Stimulated activated CD4-positive, alpha-beta T cell treated with anti-CD3 and anti-CD28 coated beads, TNF-alpha, amount 100 ng/mL, for 4 hours (primary cell): ENCODE measurements at regions not wholly inside any gene's neighbourhood (a gene's known extent, or its start where the extent isn't known, plus 50 kb on each side); places are given as distances from the start of the nearest gene placed in this dataset.
A peak's percentile ranks its signal among the peaks of the same experiment; 100 is the strongest.
"Not testable (repeated sequence)": the region's sequence is repeated elsewhere in the genome, so short reads cannot be mapped to it uniquely, and the experiment has no call there.

Experiments
- DNase-seq, 3 experiments: peaks; one replicate each; pipeline ENCODE4 v3.0.0-alpha.2; 2020; ENCODE audit warnings: low read depth in 3 of 3

DNA sequence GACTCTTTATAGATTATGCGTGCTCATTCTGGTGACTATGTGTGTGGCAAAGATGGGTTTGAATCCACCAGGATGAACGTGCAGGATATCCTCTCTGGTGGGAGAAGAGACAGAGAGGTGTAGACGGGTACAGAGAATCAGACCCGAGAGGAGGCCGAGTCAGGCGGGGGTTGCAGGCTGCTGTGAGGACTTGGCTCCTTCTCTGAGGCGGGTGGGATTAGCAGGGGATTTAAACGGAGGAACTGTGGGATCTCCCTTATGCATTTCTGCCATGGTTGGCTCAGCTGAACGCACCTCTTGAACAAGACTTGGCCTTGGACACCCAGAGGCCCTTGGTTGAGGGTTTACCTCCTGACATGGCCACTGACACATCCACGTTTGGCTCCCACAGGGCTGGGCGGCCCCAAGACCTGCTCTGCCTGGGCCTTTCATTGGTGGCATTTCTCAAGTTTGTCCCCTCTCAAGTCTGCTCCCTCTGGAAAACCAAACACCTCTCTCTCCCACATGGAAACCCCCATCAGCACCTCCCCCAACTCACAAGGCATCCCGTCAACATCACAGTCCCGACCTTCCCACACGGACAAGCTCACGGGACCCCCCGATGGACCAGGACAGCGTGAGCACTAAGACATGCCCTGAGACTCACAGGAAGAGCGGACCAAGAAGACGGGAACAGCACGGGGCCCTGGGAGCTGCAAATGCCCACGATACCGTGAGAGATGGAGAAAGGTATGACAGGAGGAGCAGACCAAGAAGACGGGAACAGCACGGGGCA lies 158.3 kb downstream of the RTP5 start:
- DNase-seq, result no peak

DNA sequence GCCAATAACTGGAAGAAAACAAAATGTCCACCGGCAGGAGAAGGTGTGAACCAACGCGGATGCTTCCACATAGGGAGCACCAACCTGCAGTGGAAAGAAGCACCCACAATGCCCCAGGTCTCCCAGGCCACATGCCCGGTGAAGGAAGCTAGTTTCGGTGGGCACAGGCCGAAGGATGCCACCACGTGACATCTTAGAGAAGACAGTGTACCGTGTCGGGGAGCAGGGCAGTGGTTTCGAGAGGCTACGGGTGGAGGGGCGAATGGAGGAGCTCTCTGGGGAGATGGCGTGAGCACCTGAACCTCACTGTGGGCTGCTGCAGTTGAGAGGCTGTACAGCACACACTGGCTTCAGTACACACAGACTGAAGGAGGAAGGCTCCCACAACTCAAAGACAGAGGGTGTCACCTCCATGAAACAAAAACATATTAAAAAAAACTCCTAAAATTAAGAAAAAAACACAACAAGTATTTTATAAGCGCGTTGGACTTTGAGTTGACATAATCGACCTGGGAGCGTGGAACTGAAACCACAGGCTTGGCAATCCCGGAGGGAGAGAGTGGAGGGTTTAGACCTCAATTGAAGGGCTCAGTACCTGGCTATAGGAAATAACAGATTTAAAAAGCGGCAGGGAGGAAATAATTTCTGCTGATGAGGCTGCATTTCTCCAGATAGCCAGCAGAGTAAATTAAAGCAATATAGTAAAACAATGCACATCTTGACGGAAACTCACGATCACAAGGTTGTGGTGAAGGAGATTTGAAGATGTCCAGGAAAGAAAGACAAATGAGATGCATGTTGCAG lies 160.1 kb downstream of the RTP5 start:
- DNase-seq, result no peak

- DNase-seq, result no peak
Measured at GRCh38 chr2:242030226-242030575, 160.7 kb downstream of the RTP5 start.

GRCh38 chr2:242030858-242031257 lies 161.3 kb downstream of the RTP5 start:
- DNase-seq, result no peak

DNA sequence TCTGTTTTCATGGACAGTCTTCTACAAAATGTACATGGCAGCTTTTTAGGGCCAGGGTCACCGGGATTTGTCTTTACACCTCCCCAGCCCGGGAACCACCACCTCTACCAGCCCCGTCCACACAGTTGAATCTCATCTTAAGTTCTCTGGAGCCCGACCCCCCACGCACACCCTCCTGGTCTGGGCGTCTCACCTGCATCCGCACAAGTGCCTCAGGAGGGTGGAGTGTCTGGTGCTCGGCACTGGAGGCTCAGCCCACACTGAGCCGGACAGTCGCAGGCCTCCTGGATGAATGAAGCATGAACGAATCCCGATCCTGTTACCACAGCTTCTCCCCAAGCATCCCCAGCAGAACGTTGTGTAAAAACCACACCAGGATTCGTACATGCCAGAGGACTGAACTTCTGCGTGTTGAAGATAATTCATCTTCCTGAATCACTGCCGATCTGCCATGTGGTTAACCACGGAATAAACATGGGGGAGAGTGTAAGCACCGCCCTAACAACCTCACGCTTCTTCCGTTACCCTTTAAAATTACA lies 162.0 kb downstream of the RTP5 start:
- DNase-seq, result peak in 2 of 3 experiments; percentile 40 to 48

- DNase-seq, result no peak
Measured at GRCh38 chr2:242032780-242033656, 163.5 kb downstream of the RTP5 start.

DNA sequence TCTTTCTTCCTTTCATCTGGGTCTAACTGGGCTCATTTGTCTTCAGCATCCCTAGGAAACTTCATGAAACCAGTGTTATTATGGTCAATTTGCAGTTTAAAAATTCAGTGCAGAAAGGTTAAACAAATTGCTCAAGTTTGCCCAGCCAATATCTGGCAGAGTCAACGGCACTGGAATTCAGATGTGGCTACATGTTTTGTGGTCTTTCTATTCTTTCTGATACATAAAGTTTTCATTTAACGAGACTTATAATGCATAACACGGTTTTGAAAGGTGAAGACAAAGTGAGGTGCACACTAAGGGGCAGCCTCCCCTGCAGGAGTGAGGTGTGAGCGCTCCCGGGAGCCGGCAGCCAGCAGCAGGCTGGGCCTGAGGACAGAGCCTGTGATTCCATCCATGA lies 164.6 kb downstream of the RTP5 start:
- DNase-seq, result no peak

GRCh38 chr2:242034996-242035814 lies 165.7 kb downstream of the RTP5 start:
- DNase-seq, result no peak

DNA sequence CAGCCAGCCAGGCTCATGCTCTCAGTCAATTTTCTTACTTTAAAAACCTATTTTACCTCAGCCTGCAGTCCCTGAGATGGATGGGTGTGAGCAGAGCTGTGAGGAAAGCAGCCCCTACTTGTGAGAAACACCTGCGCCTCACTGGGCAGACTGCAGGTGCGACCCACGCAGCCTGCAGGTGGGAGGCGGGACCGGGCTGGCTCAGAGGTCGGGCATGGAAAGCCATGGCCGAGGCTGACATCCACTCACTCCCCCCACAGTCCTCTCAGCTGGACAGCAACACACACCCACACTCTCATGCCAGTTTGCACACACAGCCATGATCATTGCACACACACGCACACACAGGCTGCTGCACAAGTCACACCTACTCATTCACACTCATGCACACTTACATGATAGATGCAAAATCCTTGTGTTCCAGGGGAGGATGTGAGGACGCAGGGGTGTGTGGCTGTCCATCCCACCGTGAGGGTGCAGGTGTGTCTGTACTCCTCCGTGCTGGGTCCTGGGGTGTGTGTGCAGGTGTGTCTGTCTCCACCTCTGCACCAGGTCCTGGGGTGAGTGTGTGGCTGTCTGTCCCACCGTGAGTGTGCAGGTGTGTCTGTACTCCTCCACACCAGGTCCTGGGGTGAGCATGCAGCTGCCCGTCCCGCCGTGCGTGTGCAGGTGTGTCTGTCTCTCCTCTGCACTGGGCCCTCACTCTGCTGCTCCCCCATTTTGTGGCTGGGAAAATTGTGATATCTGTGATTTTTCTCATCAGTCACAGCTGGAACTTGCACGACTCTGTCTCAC lies 166.5 kb downstream of the RTP5 start:
- no peak for DNase-seq

DNA sequence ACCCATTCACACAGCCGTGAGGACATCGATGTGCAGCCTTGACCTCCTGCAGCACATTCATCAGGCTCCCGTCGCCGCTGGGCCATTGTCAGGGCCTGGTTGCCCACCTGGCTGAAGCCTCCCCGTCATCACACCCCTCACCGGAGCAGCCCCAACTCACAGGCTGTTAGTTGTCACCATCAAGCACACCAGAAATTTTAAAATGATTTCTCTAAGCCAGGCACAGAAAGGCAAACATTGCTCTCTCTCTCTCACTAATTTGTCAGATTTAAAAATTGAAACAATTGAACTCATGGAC lies 167.1 kb downstream of the RTP5 start:
- no peak for DNase-seq

- no peak for DNase-seq
Measured at GRCh38 chr2:242038166-242038927, 168.8 kb downstream of the RTP5 start.

- no peak for DNase-seq
Measured at GRCh38 chr2:242038928-242039341, 169.4 kb downstream of the RTP5 start.

DNA sequence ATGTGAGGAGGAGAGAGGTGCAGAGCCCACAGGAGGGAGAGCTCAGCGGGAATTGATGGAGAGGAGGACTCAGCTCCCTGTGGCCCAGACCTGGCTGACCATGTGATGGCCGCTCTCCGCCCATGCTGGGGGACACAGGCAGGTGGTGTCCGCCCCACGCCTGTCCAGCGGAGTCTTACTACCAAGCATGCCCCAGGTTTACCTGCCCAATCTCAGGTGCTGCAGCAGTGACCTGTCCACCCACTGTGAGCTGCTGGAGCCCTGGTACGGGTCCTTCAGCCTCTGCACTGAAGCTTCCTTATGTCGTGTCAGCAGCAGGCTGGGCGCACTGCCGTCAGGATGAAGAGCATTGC lies 170.8 kb downstream of the RTP5 start:
- no peak for DNase-seq

DNA sequence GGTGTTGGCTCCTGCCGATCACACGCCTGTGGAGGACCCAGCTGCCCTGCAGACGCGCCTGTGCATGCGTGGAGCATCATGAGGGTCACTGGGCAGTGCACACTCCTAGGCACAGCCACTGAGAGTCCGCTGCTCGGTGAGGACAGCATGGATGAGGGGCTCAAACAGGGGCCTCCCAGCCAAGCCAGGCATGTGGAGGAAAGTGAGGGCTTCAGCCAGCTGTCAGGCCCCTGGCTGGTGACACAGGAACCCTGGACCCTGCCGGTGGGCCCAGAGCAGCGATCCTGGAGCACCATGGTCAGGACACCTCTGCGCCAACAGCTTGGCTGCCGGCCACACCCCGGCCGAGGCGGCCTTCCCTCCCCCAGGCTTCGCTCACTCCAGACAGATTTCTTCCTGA lies 171.2 kb downstream of the RTP5 start:
- no peak for DNase-seq

GRCh38 chr2:242041816-242042215 lies 172.3 kb downstream of the RTP5 start:
- DNase-seq, result no peak

DNA sequence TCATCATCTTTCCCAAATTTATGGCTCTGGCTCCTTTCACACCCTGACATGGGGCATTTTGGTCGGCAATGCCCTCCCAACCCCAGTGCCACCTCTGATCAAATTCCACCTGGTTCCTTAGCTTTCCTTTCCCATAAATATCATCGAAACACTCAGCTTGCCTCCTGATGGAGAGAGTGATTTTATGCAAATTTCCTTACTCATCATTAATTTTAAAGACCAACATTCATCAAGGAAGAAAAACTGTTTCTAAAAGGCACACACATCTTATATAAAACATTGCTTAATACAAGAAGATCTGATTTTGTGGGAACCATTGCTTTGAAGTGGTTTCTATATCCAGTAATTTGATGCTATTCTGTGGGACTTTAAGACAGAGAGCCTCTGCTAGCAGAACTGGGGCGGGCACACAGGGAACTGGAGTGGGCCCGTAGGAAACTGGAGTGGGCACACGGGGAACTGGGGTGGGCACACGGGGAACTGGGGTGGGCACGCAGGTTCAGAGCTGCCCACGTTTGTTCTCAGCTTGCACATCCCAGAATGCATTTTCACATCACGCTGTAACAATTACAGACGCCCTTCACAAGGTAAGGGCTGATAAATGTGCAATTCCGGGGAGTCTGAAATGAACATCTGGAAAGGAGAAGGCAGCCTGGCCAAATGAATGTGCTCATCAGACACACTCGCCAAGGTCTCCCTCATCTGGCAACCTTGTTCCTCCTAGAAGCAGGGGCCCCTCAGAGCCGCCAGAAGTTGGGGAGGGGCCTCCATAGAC lies 174.2 kb downstream of the RTP5 start:
- DNase-seq, result no peak

DNA sequence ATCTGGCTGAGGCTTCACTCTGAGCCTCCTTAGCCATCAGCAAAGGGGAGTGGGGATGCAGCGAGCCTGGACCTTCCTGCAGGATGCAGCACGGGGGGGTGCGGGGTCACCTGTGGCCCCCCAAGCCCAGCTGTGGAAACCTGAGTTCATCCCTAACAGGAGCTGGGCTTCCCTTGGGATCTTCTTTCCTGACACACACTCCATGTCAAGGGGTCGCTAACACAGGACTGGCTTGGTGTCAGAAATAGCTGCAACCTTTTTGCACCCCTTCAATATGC lies 174.7 kb downstream of the RTP5 start:
- DNase-seq, result no peak

- not testable (repeated sequence) for DNase-seq
Measured at GRCh38 chr2:242045596-242046144, 176.1 kb downstream of the RTP5 start.

- DNase-seq, result no peak
Measured at GRCh38 chr2:242046206-242046826, 176.8 kb downstream of the RTP5 start.
